Heart left ventricle (tissue), 16 donors: ENCODE measurements at regions not wholly inside any gene's neighbourhood (a gene's known extent, or its start where the extent isn't known, plus 50 kb on each side); places are given as distances from the start of the nearest gene placed in this dataset.

Source experiments
- ATAC-seq, 4 donors: fragments of 200-7000 bp; cut with Tn5 transposase; one replicate each; pipeline ENCODE4 v1.9.1; 2020 to 2022; ENCODE audit warnings: moderate library complexity in 4 of 4, mild to moderate bottlenecking in 3 of 4, moderate number of reproducible peaks in 1 of 4
- DNase-seq, 5 donors: peaks; one replicate each; pipeline ENCODE4 v3.0.0-alpha.2; 2020
- H3K27ac ChIP-seq, 12 donors: fragments of 200-600 bp; sonication (generic) in 4 of 12; one replicate each; pipeline versions ENCODE4 v1.5.0 to v1.8.0; 2016 to 2022; ENCODE audit warnings: mild to moderate bottlenecking in 2 of 12
- H3K27me3 ChIP-seq, 9 donors: fragments of 200-600 bp; sonication (generic) in 2 of 9; one replicate each; pipeline versions ENCODE4 v1.5.1 to v1.8.0; 2016 to 2022; ENCODE audit warnings: mild to moderate bottlenecking in 3 of 9
- H3K36me3 ChIP-seq, 9 donors: fragments of 200-600 bp; sonication (generic) in 2 of 9; one replicate each; pipeline versions ENCODE4 v1.5.0 to v1.8.0; 2018 to 2022; ENCODE audit warnings: mild to moderate bottlenecking in 2 of 9
- H3K4me1 ChIP-seq, 12 donors: fragments of 200-600 bp; sonication (generic) in 4 of 12; one replicate each; pipeline versions ENCODE4 v1.5.0 to v1.8.0; 2016 to 2022; ENCODE audit warnings: mild to moderate bottlenecking in 3 of 12
- H3K4me3 ChIP-seq, 12 donors: fragments of 200-600 bp; sonication (generic) in 4 of 12; one replicate each; pipeline versions ENCODE4 v1.5.0 to v1.8.0; 2017 to 2022; ENCODE audit warnings: mild to moderate bottlenecking in 9 of 12, moderate library complexity in 4 of 12
- H3K9me3 ChIP-seq, 12 donors: fragments of 200-600 bp; sonication (generic) in 4 of 12; one replicate each; pipeline versions ENCODE4 v1.5.0 to v1.8.0; 2016 to 2022; ENCODE audit warnings: mild to moderate bottlenecking in 1 of 12
- POLR2A ChIP-seq, 2 donors: fragments of 450-650 bp; IDR thresholded peaks; one replicate each; pipeline ENCODE4 v1.6.1; 2017; ENCODE audit warnings: antibody characterized with exemption in 2 of 2, mild to moderate bottlenecking in 2 of 2, moderate library complexity in 2 of 2
- WGBS, 4 donors: extraction: QIAGEN DNeasy Blood & Tissue Kit in 2 of 4; methylation state at CpG; one replicate each; pipeline versions ENCODE4 v1.1.5 to v1.1.7; 2013 to 2018; 5-methylcytosine and 5-hydroxymethylcytosine counted together
- intact Hi-C, 10 donors: fragments of 100-400 bp; cut with DNase I; formaldehyde crosslinking; loops; one replicate each; pipeline versions ENCODE4 v1.11.1 to v1.14.2; 2022
- TF ChIP-seq, protein P1 (sequence below), 12 donors: fragments of 200-600 bp; sonication (generic) in 4 of 12; IDR thresholded peaks; one replicate each; pipeline versions ENCODE4 v1.5.0 to v1.8.0; 2018 to 2022; ENCODE audit warnings: antibody characterized with exemption in 12 of 12, mild to moderate bottlenecking in 5 of 12
- donor health status: ischemic (EF 13 %, LVEDD 7.1; RV severe dilation, severe dysfunction).
- donor health status: healthy with polysubstance abuse.
- donor health status: DM: no; HTN: yes; CAD: no.
- donor health status: DM: no; HTN: no; CAD: no.
- donor health status: ischemic (EF 25% LVEDD 6.9; RV normal size, moderate dysfunction).
- donor health status: ischemic (EF 25% LVEDD 5.7; RV mildly dilated, moderate dysfunction).
- donor health status: healthy.
- donor health status: DM: yes; HTN: yes; CAD: no.
- donor health status: ischemic (EF 35%, LVEDD 5.7; RV mildly dilated, moderate dysfunction).
- donor health status: nonischemic (EF 11% LVEDD 7.7; RV severe dilation, severe dysfunction).
- donor health status: DM: yes; HTN: yes; CAD: no.
- donor health status: PGD.
- donor health status: ischemic (EF 29% LVEDD 5.4; RV normal size, mild dysfunction).
- donor health status: nonischemic (EF 23%, LVEDD 6.1; RV moderate dilation, normal function).

DNA sequence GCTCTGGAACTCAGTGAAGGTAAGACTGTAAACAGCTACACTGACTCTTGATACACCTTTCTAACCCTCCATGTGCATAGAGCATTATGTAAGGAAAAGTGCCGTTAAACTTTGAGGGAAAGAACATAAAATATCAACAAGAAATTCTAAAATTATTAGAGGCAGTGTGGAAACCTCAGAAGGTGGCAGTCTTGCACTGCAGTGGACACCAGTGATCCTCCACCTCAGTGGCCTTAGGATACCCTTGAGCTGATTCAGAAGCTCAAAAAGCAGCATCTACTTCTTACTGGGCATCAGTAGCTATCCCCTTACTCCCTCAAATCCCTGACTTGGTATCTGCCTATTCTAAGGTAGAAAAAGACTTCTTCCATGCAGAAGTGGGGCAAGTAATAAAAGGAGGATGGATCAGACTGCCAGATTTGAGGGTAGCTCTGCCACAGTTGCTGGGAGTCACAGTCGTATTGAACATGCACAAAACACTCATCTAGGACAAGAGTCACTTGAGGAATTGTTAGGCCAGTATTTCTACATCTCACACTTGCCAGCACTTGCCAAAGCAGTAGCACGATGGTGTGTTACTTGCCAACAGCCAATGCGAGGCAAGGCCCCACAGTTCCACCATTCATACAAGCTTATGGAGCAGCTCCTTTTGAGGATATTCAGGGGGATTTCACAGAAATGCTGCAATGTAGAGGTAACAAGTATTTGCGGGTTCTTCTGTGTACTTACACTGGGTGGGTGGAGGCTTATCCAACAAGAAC lies 529.4 kb upstream of the TSPY4 start:
- Histone ChIP-seq H3K27me3 (no peaks in the 10 kb centered on the region), H3K4me1 (no peaks in the 10 kb centered on the region), H3K36me3 (no peaks in the 10 kb centered on the region), H3K9me3 (no peaks in the 10 kb centered on the region), H3K27ac (no peak overlapping the region), H3K4me3 (no peak overlapping the region)
- intact Hi-C loops = no loop called here
- no peak for TF ChIP-seq POLR2A (IDR thresholded peaks at IDR 0.05)
- TF ChIP-seq, protein P1, sequence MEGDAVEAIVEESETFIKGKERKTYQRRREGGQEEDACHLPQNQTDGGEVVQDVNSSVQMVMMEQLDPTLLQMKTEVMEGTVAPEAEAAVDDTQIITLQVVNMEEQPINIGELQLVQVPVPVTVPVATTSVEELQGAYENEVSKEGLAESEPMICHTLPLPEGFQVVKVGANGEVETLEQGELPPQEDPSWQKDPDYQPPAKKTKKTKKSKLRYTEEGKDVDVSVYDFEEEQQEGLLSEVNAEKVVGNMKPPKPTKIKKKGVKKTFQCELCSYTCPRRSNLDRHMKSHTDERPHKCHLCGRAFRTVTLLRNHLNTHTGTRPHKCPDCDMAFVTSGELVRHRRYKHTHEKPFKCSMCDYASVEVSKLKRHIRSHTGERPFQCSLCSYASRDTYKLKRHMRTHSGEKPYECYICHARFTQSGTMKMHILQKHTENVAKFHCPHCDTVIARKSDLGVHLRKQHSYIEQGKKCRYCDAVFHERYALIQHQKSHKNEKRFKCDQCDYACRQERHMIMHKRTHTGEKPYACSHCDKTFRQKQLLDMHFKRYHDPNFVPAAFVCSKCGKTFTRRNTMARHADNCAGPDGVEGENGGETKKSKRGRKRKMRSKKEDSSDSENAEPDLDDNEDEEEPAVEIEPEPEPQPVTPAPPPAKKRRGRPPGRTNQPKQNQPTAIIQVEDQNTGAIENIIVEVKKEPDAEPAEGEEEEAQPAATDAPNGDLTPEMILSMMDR (IDR thresholded peaks at IDR 0.05) = peak in 4 of 12 donors; percentile 17 to 29 (median 22)
- ATAC-seq = no peak
- DNase-seq = no peak
- WGBS, 4 donors = 64 to 77% methylated on average over 5 of the region's 5 CpGs; no CpG with 5 or more reads in 2 of the 4 donors

DNA sequence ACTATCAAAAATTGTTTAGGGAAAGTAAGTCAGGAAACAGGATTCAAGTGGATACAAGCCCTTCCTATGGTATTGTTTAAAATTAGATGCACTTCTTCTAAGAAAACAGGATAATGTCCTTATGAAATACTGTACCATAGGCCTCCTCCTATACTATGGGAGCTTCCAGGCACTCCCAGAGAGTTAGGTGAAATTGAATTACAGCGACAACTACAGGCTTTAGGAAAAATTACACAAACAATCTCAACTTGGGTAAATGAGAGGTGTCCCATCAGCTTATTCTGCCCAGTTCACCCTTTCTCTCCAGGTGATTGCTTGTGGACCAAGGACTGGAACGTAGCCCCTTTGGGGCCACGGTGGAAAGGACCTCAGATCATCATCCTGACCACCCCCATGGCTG lies 528.7 kb upstream of the TSPY4 start:
- WGBS, 4 donors = 10 to 14% methylated on average over 3 of the region's 3 CpGs; no CpG with 5 or more reads in 2 of the 4 donors
- Histone ChIP-seq H3K9me3 (no peaks in the 10 kb centered on the region), H3K4me1 (no peaks in the 10 kb centered on the region), H3K4me3 (no peak overlapping the region), H3K36me3 (no peaks in the 10 kb centered on the region), H3K27me3 (no peaks in the 10 kb centered on the region), H3K27ac (no peak overlapping the region)
- intact Hi-C loops = no loop called here
- ATAC-seq (no peak), DNase-seq (no peak)
- TF ChIP-seq, protein P1 (IDR thresholded peaks at IDR 0.05) = peak in 4 of 12 donors; percentile 15 to 36 (median 26)
- no peak for TF ChIP-seq POLR2A (IDR thresholded peaks at IDR 0.05)

DNA sequence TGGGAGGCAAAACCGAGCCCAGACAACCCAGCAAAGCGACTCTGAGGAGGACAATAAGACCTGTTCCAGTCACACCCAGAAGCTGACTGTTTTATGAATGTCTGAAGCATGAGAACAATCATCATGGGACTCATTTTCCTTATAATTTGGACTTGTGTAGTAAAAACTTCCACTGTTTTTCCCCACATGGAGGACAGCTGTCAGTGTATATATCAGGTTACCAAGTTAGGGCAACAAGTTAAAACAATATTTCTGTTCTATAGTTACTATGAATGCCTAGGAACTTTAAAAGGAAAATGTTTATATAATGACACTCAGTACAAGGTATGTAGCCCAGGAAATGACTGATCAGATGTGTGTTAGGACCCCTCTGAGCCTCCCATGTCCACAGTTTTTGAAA lies 528.2 kb upstream of the TSPY4 start:
- Histone ChIP-seq H3K36me3 (no peaks in the 10 kb centered on the region), H3K4me3 (no peak overlapping the region), H3K4me1 (no peaks in the 10 kb centered on the region), H3K27me3 (no peaks in the 10 kb centered on the region), H3K9me3 (no peaks in the 10 kb centered on the region), H3K27ac (no peak overlapping the region)
- no peak for TF ChIP-seq POLR2A (IDR thresholded peaks at IDR 0.05)
- TF ChIP-seq, protein P1 (IDR thresholded peaks at IDR 0.05) = no peak
- DNase-seq (no peak), ATAC-seq (no peak)
- intact Hi-C loops = no loop called here
- 16 to 37% methylated on average over 2 of the region's 2 CpGs; no CpG with 5 or more reads in 2 of the 4 donors for WGBS, 4 donors

DNA sequence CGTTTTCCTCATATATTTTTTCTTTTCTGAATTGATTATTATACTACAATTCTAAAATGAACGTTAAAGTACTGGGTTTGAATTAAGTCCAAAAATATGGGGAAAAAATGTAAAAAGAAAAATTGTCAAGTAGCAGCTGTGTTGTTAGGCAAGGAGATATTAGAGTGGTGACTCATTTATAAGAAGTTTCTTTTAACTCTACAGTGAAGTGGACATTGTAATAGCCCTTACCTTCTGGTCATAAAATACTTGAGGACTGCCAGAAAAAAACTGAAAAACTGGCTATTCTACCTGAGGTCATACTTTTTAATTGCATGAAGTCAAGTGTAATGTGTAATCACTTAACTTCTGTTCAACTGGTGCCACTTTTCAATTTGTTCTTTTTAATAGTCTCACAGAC lies 523.1 kb upstream of the TSPY4 start:
- no peak for TF ChIP-seq POLR2A (IDR thresholded peaks at IDR 0.05)
- TF ChIP-seq, protein P1 (IDR thresholded peaks at IDR 0.05) = no peak
- intact Hi-C loops = no loop called here
- H3K27ac ChIP-seq = no peak overlapping the region
- H3K36me3 ChIP-seq = no peaks in the 10 kb centered on the region
- H3K9me3 ChIP-seq = no peaks in the 10 kb centered on the region
- 43 to 51% methylated on average over 2 of the region's 2 CpGs; no CpG with 5 or more reads in 2 of the 4 donors for WGBS, 4 donors
- ATAC-seq = no peak
- no peaks in the 10 kb centered on the region for H3K27me3 ChIP-seq
- DNase-seq = no peak
- H3K4me3 ChIP-seq = no peak overlapping the region
- no peaks in the 10 kb centered on the region for H3K4me1 ChIP-seq
